NCI-H1105 treated with DMSO at 0.1 percent for 48 hours (cell line): ENCODE measurements at regions not wholly inside any gene's neighbourhood (a gene's known extent, or its start where the extent isn't known, plus 50 kb on each side); places are given as distances from the start of the nearest gene placed in this dataset.
A peak's percentile ranks its signal among the peaks of the same experiment; 100 is the strongest.
"Not testable (repeated sequence)": the region's sequence is repeated elsewhere in the genome, so short reads cannot be mapped to it uniquely, and the experiment has no call there.

Experiments
- DNase-seq: peaks from one replicate; lab custom pipeline; 2025; lab: John Stamatoyannopoulos, UW

GRCh38 chrX:135632353-135632752 is 81.1 kb upstream of the CT45A1 start:
- peak; percentile 7 for DNase-seq

GRCh38 chrX:135639066-135639780 is 74.2 kb upstream of the CT45A1 start:
- no peak for DNase-seq

GRCh38 chrX:135643916-135644315 is 69.5 kb upstream of the CT45A1 start:
- no peak for DNase-seq

- DNase-seq = no peak
Measured at GRCh38 chrX:135644624-135645023, 68.8 kb upstream of the CT45A1 start.

- DNase-seq = no peak
Measured at GRCh38 chrX:135649029-135649428, 64.4 kb upstream of the CT45A1 start.

GRCh38 chrX:135649561-135649960 is 63.9 kb upstream of the CT45A1 start:
- DNase-seq = no peak

- DNase-seq = no peak
Measured at GRCh38 chrX:135651647-135652295, 61.7 kb upstream of the CT45A1 start.

GRCh38 chrX:135652602-135653001 is 60.8 kb upstream of the CT45A1 start:
- DNase-seq = no peak

GRCh38 chrX:135657952-135658654 is 55.3 kb upstream of the CT45A1 start:
- DNase-seq = not testable (repeated sequence)
